Spleen (tissue), 11 donors: ENCODE measurements at regions not wholly inside any gene's neighbourhood (a gene's known extent, or its start where the extent isn't known, plus 50 kb on each side); places are given as distances from the start of the nearest gene placed in this dataset.

Experiments
- DNase-seq: peaks from one replicate; pipeline ENCODE4 v3.0.0-alpha.2; 2020
- H3K27ac ChIP-seq, 8 donors: fragments of 200-600 bp; sonication (generic) in 7 of 8; 1 replicate in 4 of 8; 2 replicates in 4 of 8; pipeline versions ENCODE4 v1.5.0 to v1.8.0; 2016 to 2021; ENCODE audit warnings: inconsistent platforms in 4 of 8, mild to moderate bottlenecking in 4 of 8, moderate library complexity in 1 of 8
- H3K27me3 ChIP-seq, 7 donors: fragments of 200-600 bp; sonication (generic) in 6 of 7; replicated peaks in 1 of 7; 1 replicate in 4 of 7; 2 replicates in 3 of 7; pipeline versions ENCODE4 v1.5.0 to v1.8.0; 2016 to 2021; ENCODE audit warnings: inconsistent platforms in 3 of 7, mild to moderate bottlenecking in 1 of 7
- H3K36me3 ChIP-seq, 6 donors: fragments of 200-600 bp; sonication (generic) in 5 of 6; 1 replicate in 4 of 6; 2 replicates in 2 of 6; pipeline versions ENCODE4 v1.5.0 to v1.8.0; 2016 to 2021; ENCODE audit warnings: inconsistent platforms in 2 of 6
- H3K4me1 ChIP-seq, 6 donors: fragments of 200-600 bp; sonication (generic) in 5 of 6; 1 replicate in 3 of 6; 2 replicates in 3 of 6; pipeline versions ENCODE4 v1.5.0 to v1.8.0; 2016 to 2021; ENCODE audit warnings: inconsistent platforms in 3 of 6
- H3K4me3 ChIP-seq, 8 donors: fragments of 200-600 bp; sonication (generic) in 7 of 8; 1 replicate in 4 of 8; 2 replicates in 4 of 8; pipeline versions ENCODE4 v1.5.0 to v1.8.0; 2016 to 2021; ENCODE audit warnings: inconsistent platforms in 4 of 8, mild to moderate bottlenecking in 4 of 8, moderate library complexity in 2 of 8
- H3K9me3 ChIP-seq, 8 donors: fragments of 200-600 bp; sonication (generic) in 7 of 8; 1 replicate in 4 of 8; 2 replicates in 4 of 8; pipeline versions ENCODE4 v1.5.0 to v1.8.0; 2016 to 2021; ENCODE audit warnings: inconsistent platforms in 4 of 8
- CTCF ChIP-seq, 11 experiments: fragments of 200-600 bp in 7 of 11; fragments of 450-650 bp in 4 of 11; sonication (generic) in 4 of 11; IDR thresholded peaks in 8 of 11; conservative IDR thresholded peaks in 3 of 11; 1 replicate in 7 of 11; 2 replicates in 4 of 11; pipeline versions ENCODE4 v1.4.0 to v1.8.0; 2016 to 2021; ENCODE audit warnings: antibody characterized with exemption in 11 of 11, inconsistent platforms in 4 of 11, mild to moderate bottlenecking in 1 of 11
- POLR2A ChIP-seq, 3 donors: fragments of 450-650 bp; IDR thresholded peaks; one replicate each; pipeline ENCODE4 v1.5.1; 2017; ENCODE audit warnings: antibody characterized with exemption in 3 of 3, mild to moderate bottlenecking in 1 of 3
- POLR2AphosphoS5 ChIP-seq, 3 donors: sonication (generic); formaldehyde crosslinking; IDR thresholded peaks; one replicate each; pipeline ENCODE4 v1.5.1; 2017; ENCODE audit warnings: antibody characterized with exemption in 3 of 3
- WGBS, 5 donors: extraction: QIAGEN DNeasy Blood & Tissue Kit in 3 of 5; methylation state at CpG; one replicate each; pipeline versions ENCODE4 v1.1.5 to v1.1.7; 2013 to 2018; 5-methylcytosine and 5-hydroxymethylcytosine counted together
- intact Hi-C: fragments of 100-400 bp; cut with DNase I; formaldehyde crosslinking; loops from one replicate; pipeline ENCODE4 v1.15.0; 2023; ENCODE audit warnings: low total_unique reads
- donor health status: healthy with polysubstance abuse.
- donor health status: DM: no; HTN: no; CAD: no; lungs with moderate emphysema.
- donor health status: DM: no; HTN: no; CAD: no.
- donor health status: Bipolar disorder and iron deficiency.
- donor health status: healthy.
- donor health status: DM: no; HTN: no; CAD: no.
- donor health status: DM: yes; HTN: yes; CAD: no.

GRCh38 chr6:80940976-80941375, 811.5 kb downstream of the TENT5A start:
- TF ChIP-seq POLR2A (IDR thresholded peaks at IDR 0.05): no peak
- 81 to 94% (median 91%) methylated on average over 1 of the region's 1 CpG for WGBS, 5 donors
- Histone ChIP-seq H3K4me1 (no peaks in the 10 kb centered on the region), H3K27ac (no peak overlapping the region), H3K27me3 (no peaks in the 10 kb centered on the region), H3K9me3 (peaks cover 0 to 20% (median 14%) of the 10 kb centered on the region in 8 donors), H3K36me3 (no peaks in the 10 kb centered on the region), H3K4me3 (no peak overlapping the region)
- intact Hi-C loops: no loop called here
- DNase-seq: no peak

- DNase-seq: no peak
- Histone ChIP-seq H3K36me3 (no peaks in the 10 kb centered on the region), H3K4me1 (no peaks in the 10 kb centered on the region), H3K27me3 (no peaks in the 10 kb centered on the region), H3K9me3 (peaks cover 0 to 24% (median 14%) of the 10 kb centered on the region in 8 donors), H3K27ac (no peak overlapping the region), H3K4me3 (no peak overlapping the region)
- intact Hi-C loops: no loop called here
- 61 to 89% (median 74%) methylated on average over 1 of the region's 1 CpG for WGBS, 5 donors
- TF ChIP-seq POLR2AphosphoS5 (IDR thresholded peaks at IDR 0.05): no peak
- no peak for TF ChIP-seq CTCF (IDR thresholded peaks at IDR 0.05 in 8 of 11, conservative IDR thresholded peaks at IDR 0.05 in 3 of 11)
- no peak for TF ChIP-seq POLR2A (IDR thresholded peaks at IDR 0.05)
Measured at GRCh38 chr6:80940571-80940970, 811.9 kb downstream of the TENT5A start.

GRCh38 chr6:80939898-80940297, 812.6 kb downstream of the TENT5A start:
- H3K36me3 ChIP-seq: no peaks in the 10 kb centered on the region
- no peaks in the 10 kb centered on the region for H3K4me1 ChIP-seq
- DNase-seq: no peak
- intact Hi-C loops: no loop called here
- TF ChIP-seq CTCF (IDR thresholded peaks at IDR 0.05 in 8 of 11, conservative IDR thresholded peaks at IDR 0.05 in 3 of 11): no peak
- TF ChIP-seq POLR2AphosphoS5 (IDR thresholded peaks at IDR 0.05): no peak
- no peak for TF ChIP-seq POLR2A (IDR thresholded peaks at IDR 0.05)
- H3K27ac ChIP-seq: no peak overlapping the region
- no peak overlapping the region for H3K4me3 ChIP-seq
- H3K9me3 ChIP-seq: peaks cover 0 to 25% (median 14%) of the 10 kb centered on the region in 8 donors
- no peaks in the 10 kb centered on the region for H3K27me3 ChIP-seq

- H3K27ac ChIP-seq: no peak overlapping the region
- no peak overlapping the region for H3K4me3 ChIP-seq
- no peak for TF ChIP-seq CTCF (IDR thresholded peaks at IDR 0.05 in 8 of 11, conservative IDR thresholded peaks at IDR 0.05 in 3 of 11)
- TF ChIP-seq POLR2A (IDR thresholded peaks at IDR 0.05): no peak
- TF ChIP-seq POLR2AphosphoS5 (IDR thresholded peaks at IDR 0.05): no peak
- H3K36me3 ChIP-seq: no peaks in the 10 kb centered on the region
- no peak for DNase-seq
- H3K27me3 ChIP-seq: no peaks in the 10 kb centered on the region
- peaks cover 0 to 25% (median 14%) of the 10 kb centered on the region in 8 donors for H3K9me3 ChIP-seq
- intact Hi-C loops: no loop called here
- 56 to 70% (median 59%) methylated on average over 4 of the region's 4 CpGs for WGBS, 5 donors
- no peaks in the 10 kb centered on the region for H3K4me1 ChIP-seq
Measured at GRCh38 chr6:80939480-80939879, 813.0 kb downstream of the TENT5A start.

- Histone ChIP-seq H3K4me3 (no peak overlapping the region), H3K27me3 (no peaks in the 10 kb centered on the region), H3K27ac (no peak overlapping the region), H3K9me3 (peaks cover 0 to 33% (median 17%) of the 10 kb centered on the region in 8 donors), H3K36me3 (no peaks in the 10 kb centered on the region), H3K4me1 (no peaks in the 10 kb centered on the region)
- no peak for DNase-seq
- intact Hi-C loops: no loop called here
- 41 to 65% (median 54%) methylated on average over 1 of the region's 1 CpG for WGBS, 5 donors
- no peak for TF ChIP-seq POLR2AphosphoS5 (IDR thresholded peaks at IDR 0.05)
- TF ChIP-seq POLR2A (IDR thresholded peaks at IDR 0.05): no peak
- TF ChIP-seq CTCF (IDR thresholded peaks at IDR 0.05 in 8 of 11, conservative IDR thresholded peaks at IDR 0.05 in 3 of 11): no peak
Measured at GRCh38 chr6:80938131-80938530, 814.4 kb downstream of the TENT5A start.
